HFFc6 (cell line): ENCODE measurements at regions not wholly inside any gene's neighbourhood (a gene's known extent, or its start where the extent isn't known, plus 50 kb on each side); places are given as distances from the start of the nearest gene placed in this dataset.

ENCODE experiments used
- DNase-seq: peaks from one replicate; pipeline ENCODE4 v3.0.0-alpha.2; 2018
- H3K27ac Mint-ChIP-seq: 2 replicates; pipeline ENCODE4 v1.8.0; 2020; ENCODE audit warnings: mild to moderate bottlenecking, mixed read lengths
- H3K27me3 Mint-ChIP-seq: 2 replicates; pipeline ENCODE4 v1.8.0; 2021; ENCODE audit warnings: mild to moderate bottlenecking, moderate library complexity, mixed read lengths; ENCODE audit not compliant: insufficient read depth
- H3K36me3 Mint-ChIP-seq: 2 replicates; pipeline ENCODE4 v1.8.0; 2021; ENCODE audit warnings: low read depth, mixed read lengths
- H3K4me1 Mint-ChIP-seq: 2 replicates; pipeline ENCODE4 v1.8.0; 2020; ENCODE audit warnings: low read depth, mixed read lengths
- H3K4me3 Mint-ChIP-seq: 2 replicates; pipeline ENCODE4 v1.8.0; 2020; ENCODE audit warnings: mild to moderate bottlenecking, moderate library complexity, mixed read lengths
- H3K9me3 Mint-ChIP-seq: 2 replicates; pipeline ENCODE4 v1.8.0; 2020; ENCODE audit warnings: mild to moderate bottlenecking, mixed read lengths
- CTCF ChIP-seq: fragments of 200-600 bp; sonication (generic); IDR thresholded peaks from 2 replicates; pipeline ENCODE4 v1.5.0; 2021; ENCODE audit warnings: antibody characterized with exemption, mild to moderate bottlenecking

GRCh38 chr7:15049157-15049556, 146.6 kb upstream of the DGKB start:
- H3K27me3 Mint-ChIP-seq, result peaks cover 3% of the 10 kb centered on the region; the same call in 1 of the 2 replicates
- no peaks in the 10 kb centered on the region for H3K36me3 Mint-ChIP-seq
- H3K27ac Mint-ChIP-seq, result no peak overlapping the region
- H3K9me3 Mint-ChIP-seq, result no peaks in the 10 kb centered on the region
- no peak for TF ChIP-seq CTCF
- H3K4me1 Mint-ChIP-seq, result no peaks in the 10 kb centered on the region
- no peak for DNase-seq
- H3K4me3 Mint-ChIP-seq, result no peak overlapping the region

GRCh38 chr7:15046861-15047260, 144.3 kb upstream of the DGKB start:
- no peak for DNase-seq
- H3K27me3 Mint-ChIP-seq, result peaks cover 2% of the 10 kb centered on the region; the same call in 1 of the 2 replicates
- H3K4me3 Mint-ChIP-seq, result no peak overlapping the region
- peaks cover 5% of the 10 kb centered on the region for H3K4me1 Mint-ChIP-seq
- TF ChIP-seq CTCF, result no peak
- H3K9me3 Mint-ChIP-seq, result no peaks in the 10 kb centered on the region
- H3K27ac Mint-ChIP-seq, result no peak overlapping the region
- no peaks in the 10 kb centered on the region for H3K36me3 Mint-ChIP-seq

GRCh38 chr7:15043931-15044330, 141.4 kb upstream of the DGKB start:
- Mint-ChIP-seq H3K4me3 (no peak overlapping the region), H3K9me3 (no peaks in the 10 kb centered on the region), H3K27ac (no peak overlapping the region), H3K4me1 (peaks cover 11% of the 10 kb centered on the region), H3K27me3 (peaks cover 2% of the 10 kb centered on the region; the same call in 1 of the 2 replicates), H3K36me3 (no peaks in the 10 kb centered on the region)
- no peak for DNase-seq
- TF ChIP-seq CTCF, result no peak

GRCh38 chr7:15042285-15043065, 139.9 kb upstream of the DGKB start:
- Mint-ChIP-seq H3K27me3 (peaks cover 2% of the 10 kb centered on the region; the same call in 1 of the 2 replicates), H3K27ac (no peak overlapping the region), H3K36me3 (no peaks in the 10 kb centered on the region), H3K4me3 (no peak overlapping the region), H3K4me1 (peaks cover 11% of the 10 kb centered on the region), H3K9me3 (no peaks in the 10 kb centered on the region)
- DNase-seq, result no peak
- TF ChIP-seq CTCF, result no peak

GRCh38 chr7:15041226-15041625, 138.7 kb upstream of the DGKB start:
- Mint-ChIP-seq H3K9me3 (no peaks in the 10 kb centered on the region), H3K4me1 (peaks cover 11% of the 10 kb centered on the region), H3K27ac (no peak overlapping the region), H3K36me3 (no peaks in the 10 kb centered on the region), H3K27me3 (peaks cover 2% of the 10 kb centered on the region; the same call in 1 of the 2 replicates), H3K4me3 (no peak overlapping the region)
- no peak for TF ChIP-seq CTCF
- DNase-seq, result no peak
